ENCODE measurements at regions not wholly inside any gene's neighbourhood (a gene's known extent, or its start where the extent isn't known, plus 50 kb on each side); places are given as distances from the start of the nearest gene placed in this dataset.

- no peak for TF ChIP-seq POLR2A (IDR thresholded peaks at IDR 0.05; ENCODE audit: low read length)
- no peak for TF ChIP-seq GATA1 (IDR thresholded peaks at IDR 0.05; ENCODE audit: low read depth, low read length)
These were observed 402.9 kb downstream of the PIK3R1 start for GRCh38 chr5:68618501-68618900.
